Panc1 (cell line): ENCODE measurements at regions not wholly inside any gene's neighbourhood (a gene's known extent, or its start where the extent isn't known, plus 50 kb on each side); places are given as distances from the start of the nearest gene placed in this dataset.

ENCODE experiments used
- POLR2AphosphoS5 ChIP-seq: IDR thresholded peaks from 2 replicates; pipeline ENCODE4 v1.6.1; 2012; ENCODE audit warnings: mild to moderate bottlenecking, low read depth, low read length, moderate library complexity
- TCF7L2 ChIP-seq: IDR thresholded peaks from 2 replicates; pipeline ENCODE4 v1.6.1; 2011; ENCODE audit warnings: mild to moderate bottlenecking, low read depth, low read length, inconsistent platforms
- TF ChIP-seq, protein P1 (sequence below): fragments of 450-650 bp; IDR thresholded peaks from 2 replicates; pipeline ENCODE4 v1.5.1; 2017; ENCODE audit warnings: mild to moderate bottlenecking

DNA sequence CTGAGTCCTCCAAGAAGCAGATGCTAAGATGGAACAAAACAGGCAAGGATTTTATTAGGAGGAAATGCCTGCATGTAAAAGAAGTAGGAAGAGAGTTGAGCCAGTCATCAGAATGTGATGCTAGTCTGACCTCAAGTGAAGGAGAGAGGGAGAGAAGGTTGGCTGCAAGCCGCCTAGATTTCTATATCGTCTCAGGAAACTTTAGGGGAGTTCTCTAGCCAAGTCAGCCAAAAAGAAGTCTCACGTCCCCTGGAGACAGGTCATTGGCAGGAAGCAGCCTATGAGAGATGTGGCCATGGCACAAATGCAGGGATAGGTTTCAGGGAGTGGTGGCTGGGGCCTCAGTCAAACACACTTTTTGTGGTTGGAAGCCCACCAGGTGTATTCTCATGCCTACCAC is 378.0 kb downstream of the CD109 start:
- TF ChIP-seq, protein P1, sequence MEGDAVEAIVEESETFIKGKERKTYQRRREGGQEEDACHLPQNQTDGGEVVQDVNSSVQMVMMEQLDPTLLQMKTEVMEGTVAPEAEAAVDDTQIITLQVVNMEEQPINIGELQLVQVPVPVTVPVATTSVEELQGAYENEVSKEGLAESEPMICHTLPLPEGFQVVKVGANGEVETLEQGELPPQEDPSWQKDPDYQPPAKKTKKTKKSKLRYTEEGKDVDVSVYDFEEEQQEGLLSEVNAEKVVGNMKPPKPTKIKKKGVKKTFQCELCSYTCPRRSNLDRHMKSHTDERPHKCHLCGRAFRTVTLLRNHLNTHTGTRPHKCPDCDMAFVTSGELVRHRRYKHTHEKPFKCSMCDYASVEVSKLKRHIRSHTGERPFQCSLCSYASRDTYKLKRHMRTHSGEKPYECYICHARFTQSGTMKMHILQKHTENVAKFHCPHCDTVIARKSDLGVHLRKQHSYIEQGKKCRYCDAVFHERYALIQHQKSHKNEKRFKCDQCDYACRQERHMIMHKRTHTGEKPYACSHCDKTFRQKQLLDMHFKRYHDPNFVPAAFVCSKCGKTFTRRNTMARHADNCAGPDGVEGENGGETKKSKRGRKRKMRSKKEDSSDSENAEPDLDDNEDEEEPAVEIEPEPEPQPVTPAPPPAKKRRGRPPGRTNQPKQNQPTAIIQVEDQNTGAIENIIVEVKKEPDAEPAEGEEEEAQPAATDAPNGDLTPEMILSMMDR = no peak
- TF ChIP-seq TCF7L2 = no peak
- no peak for TF ChIP-seq POLR2AphosphoS5
